GM23338 (cell line): ENCODE measurements at regions not wholly inside any gene's neighbourhood (a gene's known extent, or its start where the extent isn't known, plus 50 kb on each side); places are given as distances from the start of the nearest gene placed in this dataset.

Experiments used
- CREB1 ChIP-seq: fragments of 250-450 bp; sonication (Bioruptor Pico); IDR thresholded peaks from 2 replicates; pipeline ENCODE4 v1.5.0; 2020; ENCODE audit warnings: low read depth, mild to moderate bottlenecking, moderate library complexity
- EZH2 ChIP-seq: fragments of 200-600 bp; sonication (generic); IDR thresholded peaks from one replicate; pipeline ENCODE4 v1.8.0; 2017; ENCODE audit warnings: antibody characterized with exemption, mild to moderate bottlenecking, low read depth; ENCODE audit not compliant: unreplicated experiment
- JUNB ChIP-seq: IDR thresholded peaks from one replicate; pipeline ENCODE4 v1.6.1; 2016; ENCODE audit warnings: antibody characterized with exemption; ENCODE audit not compliant: unreplicated experiment
- ZNF331 ChIP-seq: fragments of 250-450 bp; sonication (Bioruptor Pico); IDR thresholded peaks from 2 replicates; pipeline ENCODE4 v1.5.0; 2020; ENCODE audit warnings: low read depth, mild to moderate bottlenecking, moderate library complexity
- TF ChIP-seq, protein P1 (sequence below), 2 experiments: fragments of 200-600 bp in 1 of 2; sonication (generic) in 1 of 2; conservative IDR thresholded peaks; 2 replicates each; pipeline versions ENCODE4 v1.5.1 to v1.6.1; 2016 to 2017; ENCODE audit warnings: antibody characterized with exemption in 2 of 2, low read depth in 2 of 2, mild to moderate bottlenecking in 2 of 2, moderate library complexity in 1 of 2
- TF ChIP-seq, protein P2 (sequence below): IDR thresholded peaks from one replicate; pipeline ENCODE4 v1.6.1; 2018; ENCODE audit warnings: antibody characterized with exemption; ENCODE audit not compliant: unreplicated experiment

GRCh38 chr1:78229344-78229743 is 183.6 kb downstream of the GIPC2 start:
- TF ChIP-seq, protein P1, sequence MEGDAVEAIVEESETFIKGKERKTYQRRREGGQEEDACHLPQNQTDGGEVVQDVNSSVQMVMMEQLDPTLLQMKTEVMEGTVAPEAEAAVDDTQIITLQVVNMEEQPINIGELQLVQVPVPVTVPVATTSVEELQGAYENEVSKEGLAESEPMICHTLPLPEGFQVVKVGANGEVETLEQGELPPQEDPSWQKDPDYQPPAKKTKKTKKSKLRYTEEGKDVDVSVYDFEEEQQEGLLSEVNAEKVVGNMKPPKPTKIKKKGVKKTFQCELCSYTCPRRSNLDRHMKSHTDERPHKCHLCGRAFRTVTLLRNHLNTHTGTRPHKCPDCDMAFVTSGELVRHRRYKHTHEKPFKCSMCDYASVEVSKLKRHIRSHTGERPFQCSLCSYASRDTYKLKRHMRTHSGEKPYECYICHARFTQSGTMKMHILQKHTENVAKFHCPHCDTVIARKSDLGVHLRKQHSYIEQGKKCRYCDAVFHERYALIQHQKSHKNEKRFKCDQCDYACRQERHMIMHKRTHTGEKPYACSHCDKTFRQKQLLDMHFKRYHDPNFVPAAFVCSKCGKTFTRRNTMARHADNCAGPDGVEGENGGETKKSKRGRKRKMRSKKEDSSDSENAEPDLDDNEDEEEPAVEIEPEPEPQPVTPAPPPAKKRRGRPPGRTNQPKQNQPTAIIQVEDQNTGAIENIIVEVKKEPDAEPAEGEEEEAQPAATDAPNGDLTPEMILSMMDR (conservative IDR thresholded peaks at IDR 0.05; ENCODE audit: low read depth in 2 of 2), result no peak
- TF ChIP-seq JUNB (no peak), CREB1 (CRISPR knock-in tag) (no peak), EZH2 (no peak), ZNF331 (CRISPR knock-in tag) (no peak)
- TF ChIP-seq, protein P2, sequence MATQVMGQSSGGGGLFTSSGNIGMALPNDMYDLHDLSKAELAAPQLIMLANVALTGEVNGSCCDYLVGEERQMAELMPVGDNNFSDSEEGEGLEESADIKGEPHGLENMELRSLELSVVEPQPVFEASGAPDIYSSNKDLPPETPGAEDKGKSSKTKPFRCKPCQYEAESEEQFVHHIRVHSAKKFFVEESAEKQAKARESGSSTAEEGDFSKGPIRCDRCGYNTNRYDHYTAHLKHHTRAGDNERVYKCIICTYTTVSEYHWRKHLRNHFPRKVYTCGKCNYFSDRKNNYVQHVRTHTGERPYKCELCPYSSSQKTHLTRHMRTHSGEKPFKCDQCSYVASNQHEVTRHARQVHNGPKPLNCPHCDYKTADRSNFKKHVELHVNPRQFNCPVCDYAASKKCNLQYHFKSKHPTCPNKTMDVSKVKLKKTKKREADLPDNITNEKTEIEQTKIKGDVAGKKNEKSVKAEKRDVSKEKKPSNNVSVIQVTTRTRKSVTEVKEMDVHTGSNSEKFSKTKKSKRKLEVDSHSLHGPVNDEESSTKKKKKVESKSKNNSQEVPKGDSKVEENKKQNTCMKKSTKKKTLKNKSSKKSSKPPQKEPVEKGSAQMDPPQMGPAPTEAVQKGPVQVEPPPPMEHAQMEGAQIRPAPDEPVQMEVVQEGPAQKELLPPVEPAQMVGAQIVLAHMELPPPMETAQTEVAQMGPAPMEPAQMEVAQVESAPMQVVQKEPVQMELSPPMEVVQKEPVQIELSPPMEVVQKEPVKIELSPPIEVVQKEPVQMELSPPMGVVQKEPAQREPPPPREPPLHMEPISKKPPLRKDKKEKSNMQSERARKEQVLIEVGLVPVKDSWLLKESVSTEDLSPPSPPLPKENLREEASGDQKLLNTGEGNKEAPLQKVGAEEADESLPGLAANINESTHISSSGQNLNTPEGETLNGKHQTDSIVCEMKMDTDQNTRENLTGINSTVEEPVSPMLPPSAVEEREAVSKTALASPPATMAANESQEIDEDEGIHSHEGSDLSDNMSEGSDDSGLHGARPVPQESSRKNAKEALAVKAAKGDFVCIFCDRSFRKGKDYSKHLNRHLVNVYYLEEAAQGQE, result no peak
